CD4-positive, alpha-beta T cell treated with Interleukin-15 for 4 hours (primary cell): ENCODE measurements at regions not wholly inside any gene's neighbourhood (a gene's known extent, or its start where the extent isn't known, plus 50 kb on each side); places are given as distances from the start of the nearest gene placed in this dataset.

Experiments used
- DNase-seq: peaks from one replicate; pipeline ENCODE4 v3.0.0-alpha.2; 2020; ENCODE audit warnings: low spot score

DNA sequence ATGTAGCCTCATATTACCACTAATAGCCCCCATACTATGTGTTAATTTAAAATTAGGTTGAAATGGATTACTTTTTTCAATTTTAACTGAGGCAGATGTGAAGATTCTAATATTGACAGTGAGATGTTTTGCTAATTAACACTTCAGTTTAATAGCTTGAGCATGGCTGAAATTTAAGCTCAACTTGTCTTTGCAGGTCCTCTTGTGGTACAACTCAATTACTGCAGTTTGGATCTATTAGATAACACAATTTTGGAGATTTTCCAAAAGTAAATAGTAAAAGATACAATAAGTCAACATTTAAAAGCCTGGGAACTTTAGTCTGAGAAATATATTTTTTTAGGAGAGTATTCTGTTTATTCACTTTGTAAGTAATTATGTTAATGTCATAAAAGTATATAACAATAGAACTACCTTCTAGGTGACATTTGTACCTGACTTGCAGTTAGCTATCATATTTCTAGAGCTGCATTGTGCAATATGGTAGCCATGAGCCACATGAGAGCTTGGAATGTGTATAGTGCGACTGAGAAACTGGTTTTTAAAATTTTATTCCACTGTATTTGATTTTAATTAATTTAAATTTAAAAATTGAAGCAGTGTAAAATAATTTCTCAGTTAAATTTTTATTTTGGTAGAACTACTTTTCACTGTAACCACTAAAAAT, 73.1 kb upstream of the FMR1 start:
- no peak for DNase-seq

DNA sequence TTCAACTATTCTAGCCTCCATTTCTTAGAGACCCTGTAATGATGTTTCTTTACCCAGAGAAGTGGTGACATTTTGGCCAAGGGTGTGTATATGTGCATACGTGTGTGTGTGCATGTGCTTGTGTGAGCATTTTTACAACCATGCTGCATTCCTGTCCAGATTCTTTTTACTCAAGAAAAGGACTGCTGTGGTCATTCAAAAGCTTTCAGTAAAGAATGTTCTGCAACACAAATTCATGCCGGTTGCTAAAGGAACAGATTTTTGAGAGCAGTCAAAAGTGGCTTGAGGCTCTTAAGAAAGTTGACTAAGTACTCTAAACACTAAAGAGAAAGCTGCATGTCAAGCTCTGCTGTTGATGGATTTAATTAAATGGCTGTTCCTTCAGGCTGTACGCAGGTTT, 65.0 kb upstream of the FMR1 start:
- DNase-seq = no peak

DNA sequence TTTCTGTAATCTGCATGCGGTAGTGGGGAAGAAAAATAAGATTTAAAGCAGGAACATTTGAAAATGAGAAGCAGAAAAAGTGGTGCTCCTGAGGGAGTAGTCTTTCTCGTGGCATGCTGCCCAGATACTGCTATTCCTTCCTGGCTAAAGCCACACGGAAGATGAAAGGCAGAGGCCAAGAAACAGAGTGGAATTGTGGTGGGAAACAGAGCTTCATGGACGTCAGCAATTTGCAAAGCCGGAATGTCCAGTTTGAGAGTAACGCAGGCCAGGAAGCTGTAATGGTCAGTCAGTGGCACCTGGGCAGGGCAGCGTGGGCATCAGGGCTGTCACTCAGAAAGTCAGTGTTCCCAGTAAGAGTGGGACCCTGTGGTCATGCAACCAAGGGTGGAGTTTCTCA, 63.7 kb upstream of the FMR1 start:
- no peak for DNase-seq

DNA sequence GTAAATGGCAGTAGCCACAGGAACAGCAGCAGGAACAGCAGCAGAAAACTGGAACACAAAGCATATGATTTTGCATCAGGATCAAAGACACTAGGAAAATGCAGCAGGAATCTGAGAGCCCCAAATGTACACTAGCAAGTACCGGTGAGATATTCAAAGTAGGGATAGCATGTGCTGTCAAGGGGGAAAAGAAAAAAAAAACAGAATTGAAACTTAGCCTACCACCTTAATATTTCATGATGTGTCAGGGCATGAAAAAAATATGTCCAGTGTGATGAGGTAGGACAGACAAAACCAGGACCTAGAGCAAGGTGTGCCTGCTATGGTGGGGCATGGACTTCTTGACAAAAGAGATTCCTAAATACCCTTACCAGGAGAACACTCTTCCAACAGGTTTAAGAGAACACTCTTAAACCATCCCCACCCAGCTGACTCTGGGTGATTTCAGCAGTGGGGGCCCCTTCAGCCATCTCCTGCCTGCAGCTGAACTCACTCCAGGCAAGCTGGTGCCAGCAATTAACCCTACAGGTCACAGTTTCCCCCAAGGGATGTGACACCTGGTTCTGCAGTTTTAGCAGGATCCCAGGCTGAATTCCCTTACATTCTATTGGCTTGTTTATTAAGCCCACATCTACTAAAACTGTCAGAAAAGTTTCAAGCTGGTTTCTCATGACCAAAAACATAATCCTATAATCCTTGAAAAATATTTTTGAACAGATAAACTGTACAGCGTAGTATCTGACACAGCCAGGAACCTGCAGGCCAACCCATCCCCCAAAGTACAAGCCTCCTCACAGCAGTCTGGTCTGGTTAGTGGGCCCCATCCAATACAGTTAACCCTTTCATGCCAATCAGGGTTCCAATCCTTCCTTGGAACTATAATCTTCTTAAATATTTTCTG, 62.9 kb upstream of the FMR1 start:
- DNase-seq = no peak

DNA sequence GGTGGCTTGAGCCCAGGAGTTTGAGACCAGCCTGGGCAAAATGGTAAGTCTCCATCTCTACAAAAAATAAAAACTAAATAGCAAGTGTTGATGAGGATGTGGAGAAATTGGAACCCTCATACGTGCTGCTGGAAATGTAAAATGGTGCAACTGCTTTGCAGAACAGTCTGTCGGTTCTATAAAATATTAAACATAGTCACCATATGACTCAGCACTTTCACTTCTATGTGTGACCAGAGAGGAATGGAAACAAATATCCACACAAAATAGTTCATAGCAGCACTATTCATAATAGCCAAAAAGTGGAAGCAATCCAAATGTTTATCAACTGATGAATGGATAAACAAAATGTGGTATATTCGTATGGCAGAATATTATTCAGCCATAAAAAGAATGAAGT, 60.8 kb upstream of the FMR1 start:
- no peak for DNase-seq

DNA sequence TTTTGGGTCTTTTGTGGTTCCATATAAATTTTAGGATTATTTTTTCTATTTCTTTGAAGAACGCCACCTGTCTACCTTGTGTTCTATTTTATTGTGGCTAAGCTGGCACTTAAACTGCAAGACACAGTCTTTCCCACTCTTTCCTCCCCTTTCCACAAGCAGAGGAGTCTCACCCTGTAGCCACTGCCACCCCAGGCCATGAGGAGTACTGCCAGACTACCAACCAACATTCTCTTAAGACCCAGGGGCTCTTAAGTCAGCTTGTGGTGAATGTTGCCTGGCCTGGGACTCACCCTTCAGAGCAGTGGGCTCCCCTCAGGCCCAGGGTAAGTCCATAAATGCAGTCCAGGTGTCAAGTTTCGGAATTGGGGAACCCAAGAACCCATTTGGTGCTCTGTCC, 58.0 kb upstream of the FMR1 start:
- DNase-seq = no peak

DNA sequence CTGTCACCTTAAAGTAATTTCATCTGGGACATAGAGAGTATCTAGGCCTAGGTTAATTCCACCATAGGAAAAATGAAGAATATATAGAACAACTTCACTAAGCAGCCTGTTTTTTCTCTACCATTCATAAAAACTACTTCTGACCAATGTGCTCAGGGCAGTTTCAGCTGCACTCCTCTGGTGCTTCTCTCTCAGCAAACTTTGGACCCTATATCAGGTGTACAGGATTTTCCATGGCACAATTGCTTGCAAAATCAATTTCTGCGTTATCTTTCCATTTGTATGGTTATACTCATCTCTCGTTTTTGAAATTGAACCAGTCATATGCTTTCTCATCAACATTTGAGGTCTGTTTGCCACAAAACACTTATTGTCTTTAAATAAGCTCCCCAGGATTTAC, 52.1 kb upstream of the FMR1 start:
- no peak for DNase-seq
